ENCODE measurements at regions not wholly inside any gene's neighbourhood (a gene's known extent, or its start where the extent isn't known, plus 50 kb on each side); places are given as distances from the start of the nearest gene placed in this dataset.

- no peak for TF ChIP-seq POLR2A (IDR thresholded peaks at IDR 0.05)
- TF ChIP-seq CTCF (IDR thresholded peaks at IDR 0.05), result no peak
These were observed 162.9 kb upstream of the GJB5 start for GRCh38 chr1:34591751-34592629.
